WTC11 (cell line): ENCODE measurements at regions not wholly inside any gene's neighbourhood (a gene's known extent, or its start where the extent isn't known, plus 50 kb on each side); places are given as distances from the start of the nearest gene placed in this dataset.

Experiments used
- ATAC-seq: fragments of 200-7000 bp; cut with Tn5 transposase; 2 replicates; pipeline ENCODE4 v1.10.0; 2021; ENCODE audit warnings: mild to moderate bottlenecking, moderate library complexity
- CTCF ChIA-PET: fragments of 300-600 bp; sonication (Branson Sonifier 250); formaldehyde crosslinking; loops from one replicate; lab custom pipeline; 2021; ENCODE audit warnings: antibody characterized with exemption; lab: Charles Lee
- POLR2A ChIA-PET: fragments of 350-600 bp; sonication (Branson Sonifier 250); formaldehyde crosslinking; loops from one replicate; lab custom pipeline; 2021; ENCODE audit warnings: antibody characterized with exemption; lab: Charles Lee
- DNase-seq: peaks from one replicate; pipeline ENCODE4 v3.0.0; 2021; ENCODE audit warnings: low spot score
- H3K27ac Mint-ChIP-seq: 2 replicates; pipeline ENCODE4 v1.8.0; 2021; ENCODE audit warnings: mixed read lengths
- H3K27me3 Mint-ChIP-seq: 2 replicates; pipeline ENCODE4 v1.8.0; 2021; ENCODE audit warnings: low read depth, mild to moderate bottlenecking, moderate library complexity, mixed read lengths
- H3K36me3 Mint-ChIP-seq: 2 replicates; pipeline ENCODE4 v1.8.0; 2021; ENCODE audit warnings: mixed read lengths
- H3K4me1 Mint-ChIP-seq: 2 replicates; pipeline ENCODE4 v1.8.0; 2022; ENCODE audit warnings: mixed read lengths
- H3K4me3 Mint-ChIP-seq: 2 replicates; pipeline ENCODE4 v1.8.0; 2021; ENCODE audit warnings: mild to moderate bottlenecking, moderate library complexity, mixed read lengths
- H3K9me3 Mint-ChIP-seq: 2 replicates; pipeline ENCODE4 v1.8.0; 2021; ENCODE audit warnings: mixed read lengths
- EMX1 ChIP-seq: fragments of 250-450 bp; sonication (Bioruptor Pico); IDR thresholded peaks from 2 replicates; pipeline ENCODE4 v1.8.0; 2021; ENCODE audit warnings: mild to moderate bottlenecking
- ESRRA ChIP-seq: sonication (generic); formaldehyde crosslinking; IDR thresholded peaks from 2 replicates; pipeline ENCODE4 v1.8.1; 2022; ENCODE audit warnings: mild to moderate bottlenecking, missing genetic modification reagents, borderline replicate concordance
- FOXJ3 ChIP-seq: sonication (generic); formaldehyde crosslinking; IDR thresholded peaks from 2 replicates; pipeline ENCODE4 v1.9.0; 2021; ENCODE audit warnings: missing genetic modification reagents, mild to moderate bottlenecking, borderline replicate concordance
- NFYB ChIP-seq: sonication (generic); formaldehyde crosslinking; conservative IDR thresholded peaks from 2 replicates; pipeline ENCODE4 v1.8.0; 2022; ENCODE audit warnings: low read depth, missing genetic modification reagents
- NR3C1 ChIP-seq: sonication (generic); formaldehyde crosslinking; conservative IDR thresholded peaks from 2 replicates; pipeline ENCODE4 v1.8.1; 2023; ENCODE audit warnings: low read depth, mild to moderate bottlenecking, missing genetic modification reagents
- PRDM15 ChIP-seq: sonication (generic); formaldehyde crosslinking; IDR thresholded peaks from 2 replicates; pipeline ENCODE4 v1.8.0; 2022; ENCODE audit warnings: missing genetic modification reagents
- RELA ChIP-seq: sonication (generic); formaldehyde crosslinking; IDR thresholded peaks from 2 replicates; pipeline ENCODE4 v1.8.1; 2022; ENCODE audit warnings: missing genetic modification reagents, mild to moderate bottlenecking, borderline replicate concordance
- TP53 ChIP-seq: sonication (generic); formaldehyde crosslinking; IDR thresholded peaks from 2 replicates; pipeline ENCODE4 v1.8.1; 2023; ENCODE audit warnings: mild to moderate bottlenecking, missing genetic modification reagents
- USF2 ChIP-seq: sonication (generic); formaldehyde crosslinking; IDR thresholded peaks from 2 replicates; pipeline ENCODE4 v1.8.1; 2023; ENCODE audit warnings: mild to moderate bottlenecking, missing genetic modification reagents, moderate library complexity
- ZBTB21 ChIP-seq: sonication (generic); formaldehyde crosslinking; IDR thresholded peaks from 2 replicates; pipeline ENCODE4 v1.8.1; 2023; ENCODE audit warnings: mild to moderate bottlenecking, missing genetic modification reagents, borderline replicate concordance
- ZMAT4 ChIP-seq: fragments of 250-450 bp; sonication (Bioruptor Pico); IDR thresholded peaks from 2 replicates; pipeline ENCODE4 v1.9.0; 2021; ENCODE audit warnings: mild to moderate bottlenecking
- ZNF121 ChIP-seq: sonication (generic); formaldehyde crosslinking; IDR thresholded peaks from 2 replicates; pipeline ENCODE4 v1.8.0; 2023; ENCODE audit warnings: missing genetic modification reagents
- ZNF416 ChIP-seq: fragments of 250-450 bp; sonication (Bioruptor Pico); IDR thresholded peaks from 2 replicates; pipeline ENCODE4 v1.9.0; 2021; ENCODE audit warnings: mild to moderate bottlenecking, inconsistent platforms
- TF ChIP-seq, protein P1 (sequence below): sonication (generic); formaldehyde crosslinking; IDR thresholded peaks from 2 replicates; pipeline ENCODE4 v1.8.0; 2022; ENCODE audit warnings: mild to moderate bottlenecking, missing genetic modification reagents
- TF ChIP-seq, protein P2 (sequence below): fragments of 200-600 bp; IDR thresholded peaks from 2 replicates; pipeline ENCODE4 v1.8.0; 2022; ENCODE audit warnings: antibody characterized with exemption
- TF ChIP-seq, protein P3 (sequence below): fragments of 250-450 bp; sonication (Bioruptor Pico); conservative IDR thresholded peaks from 2 replicates; pipeline ENCODE4 v1.9.0; 2021; ENCODE audit warnings: mild to moderate bottlenecking

- TF ChIP-seq NR3C1 (CRISPR knock-in tag) (no peak), FOXJ3 (CRISPR knock-in tag) (no peak), USF2 (CRISPR knock-in tag) (no peak), RELA (CRISPR knock-in tag) (no peak), ZBTB21 (CRISPR knock-in tag) (no peak), TP53 (CRISPR knock-in tag) (no peak), NFYB (CRISPR knock-in tag) (no peak), ZNF416 (CRISPR knock-in tag) (no peak), ZMAT4 (CRISPR knock-in tag) (no peak)
- TF ChIP-seq, protein P1, sequence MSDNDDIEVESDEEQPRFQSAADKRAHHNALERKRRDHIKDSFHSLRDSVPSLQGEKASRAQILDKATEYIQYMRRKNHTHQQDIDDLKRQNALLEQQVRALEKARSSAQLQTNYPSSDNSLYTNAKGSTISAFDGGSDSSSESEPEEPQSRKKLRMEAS (CRISPR knock-in tag), result no peak
Measured at GRCh38 chr11:115769891-115770290, 265.7 kb upstream of the CADM1 start (continued).

DNA sequence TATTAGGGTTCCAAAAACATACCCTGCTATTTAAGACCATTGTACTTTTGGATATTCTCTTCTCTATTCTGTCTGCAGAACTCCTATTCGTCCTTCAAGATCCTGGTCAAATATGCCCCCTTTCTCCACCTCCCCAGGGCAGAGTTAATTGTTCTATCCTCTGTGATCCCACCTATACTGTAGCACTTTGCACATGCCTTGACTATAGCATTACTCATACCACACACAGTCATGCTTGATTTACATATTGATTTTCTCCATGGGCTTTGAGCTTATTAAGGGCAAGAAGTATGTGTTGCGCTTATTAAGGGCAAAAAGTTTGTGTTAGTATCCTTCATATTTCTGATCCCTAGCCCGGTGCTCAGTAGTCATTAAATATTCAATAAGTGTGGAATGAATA, 263.7 kb upstream of the CADM1 start:
- POLR2A ChIA-PET, result interaction anchor here (0.7 kb wide), 1 partner anchor 32 kb away, joined by 3 read pairs; no protein-coding TSS in a partner anchor
- ATAC-seq, result no peak

More for the DNA sequence above, 263.7 kb upstream of the CADM1 start:
- H3K36me3 Mint-ChIP-seq, result no peaks in the 10 kb centered on the region
- H3K27me3 Mint-ChIP-seq, result peaks cover 4% of the 10 kb centered on the region; the same call in 1 of the 2 replicates
- CTCF ChIA-PET, result no interaction called here
- H3K4me1 Mint-ChIP-seq, result no peaks in the 10 kb centered on the region
- TF ChIP-seq ZNF416 (CRISPR knock-in tag) (no peak), PRDM15 (CRISPR knock-in tag) (no peak), EMX1 (no peak), ESRRA (no peak), ZNF121 (CRISPR knock-in tag) (no peak)
- TF ChIP-seq, protein P2, sequence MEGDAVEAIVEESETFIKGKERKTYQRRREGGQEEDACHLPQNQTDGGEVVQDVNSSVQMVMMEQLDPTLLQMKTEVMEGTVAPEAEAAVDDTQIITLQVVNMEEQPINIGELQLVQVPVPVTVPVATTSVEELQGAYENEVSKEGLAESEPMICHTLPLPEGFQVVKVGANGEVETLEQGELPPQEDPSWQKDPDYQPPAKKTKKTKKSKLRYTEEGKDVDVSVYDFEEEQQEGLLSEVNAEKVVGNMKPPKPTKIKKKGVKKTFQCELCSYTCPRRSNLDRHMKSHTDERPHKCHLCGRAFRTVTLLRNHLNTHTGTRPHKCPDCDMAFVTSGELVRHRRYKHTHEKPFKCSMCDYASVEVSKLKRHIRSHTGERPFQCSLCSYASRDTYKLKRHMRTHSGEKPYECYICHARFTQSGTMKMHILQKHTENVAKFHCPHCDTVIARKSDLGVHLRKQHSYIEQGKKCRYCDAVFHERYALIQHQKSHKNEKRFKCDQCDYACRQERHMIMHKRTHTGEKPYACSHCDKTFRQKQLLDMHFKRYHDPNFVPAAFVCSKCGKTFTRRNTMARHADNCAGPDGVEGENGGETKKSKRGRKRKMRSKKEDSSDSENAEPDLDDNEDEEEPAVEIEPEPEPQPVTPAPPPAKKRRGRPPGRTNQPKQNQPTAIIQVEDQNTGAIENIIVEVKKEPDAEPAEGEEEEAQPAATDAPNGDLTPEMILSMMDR, result no peak
- TF ChIP-seq, protein P3, sequence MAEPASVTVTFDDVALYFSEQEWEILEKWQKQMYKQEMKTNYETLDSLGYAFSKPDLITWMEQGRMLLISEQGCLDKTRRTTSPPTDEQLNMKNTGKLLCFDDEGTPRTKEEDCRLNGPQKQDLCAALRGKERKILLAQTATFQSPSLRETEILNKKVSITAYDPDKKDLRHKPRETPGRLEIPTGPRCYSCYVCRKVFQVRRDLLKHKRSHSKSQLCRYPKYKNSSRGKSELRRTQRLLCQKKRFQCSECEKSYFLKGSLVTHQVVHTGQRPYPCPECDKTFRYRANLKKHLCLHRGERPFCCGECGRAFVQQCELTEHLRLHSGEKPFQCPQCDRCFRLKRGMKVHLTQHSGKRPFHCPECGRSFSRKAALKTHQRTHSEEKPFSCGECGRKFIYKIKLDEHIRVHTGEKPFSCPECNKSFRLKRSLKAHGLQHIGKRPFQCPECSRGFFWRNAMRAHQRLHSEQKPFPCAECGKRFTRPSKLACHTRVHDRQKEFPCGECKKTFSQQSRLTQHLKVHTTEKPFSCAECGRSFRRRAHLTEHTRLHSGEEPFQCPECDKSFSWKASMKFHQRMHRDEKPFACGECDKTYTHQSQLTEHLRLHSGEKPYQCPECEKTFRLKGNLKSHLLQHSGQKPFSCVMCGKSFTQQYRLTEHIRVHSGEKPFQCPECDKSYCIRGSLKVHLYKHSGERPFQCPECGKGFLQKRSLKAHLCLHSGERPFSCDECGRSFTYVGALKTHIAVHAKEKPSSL (CRISPR knock-in tag), result no peak
- no peaks in the 10 kb centered on the region for H3K9me3 Mint-ChIP-seq
- no peak overlapping the region for H3K4me3 Mint-ChIP-seq
- no peak for DNase-seq
- H3K27ac Mint-ChIP-seq, result no peak overlapping the region
